WTC11 (cell line): ENCODE measurements at regions not wholly inside any gene's neighbourhood (a gene's known extent, or its start where the extent isn't known, plus 50 kb on each side); places are given as distances from the start of the nearest gene placed in this dataset.

Experiments used
- ATAC-seq: fragments of 200-7000 bp; cut with Tn5 transposase; 2 replicates; pipeline ENCODE4 v1.10.0; 2021; ENCODE audit warnings: mild to moderate bottlenecking, moderate library complexity
- CTCF ChIA-PET: fragments of 300-600 bp; sonication (Branson Sonifier 250); formaldehyde crosslinking; loops from one replicate; lab custom pipeline; 2021; ENCODE audit warnings: antibody characterized with exemption; lab: Charles Lee
- POLR2A ChIA-PET: fragments of 350-600 bp; sonication (Branson Sonifier 250); formaldehyde crosslinking; loops from one replicate; lab custom pipeline; 2021; ENCODE audit warnings: antibody characterized with exemption; lab: Charles Lee
- DNase-seq: peaks from one replicate; pipeline ENCODE4 v3.0.0; 2021; ENCODE audit warnings: low spot score
- H3K27ac Mint-ChIP-seq: 2 replicates; pipeline ENCODE4 v1.8.0; 2021; ENCODE audit warnings: mixed read lengths
- H3K27me3 Mint-ChIP-seq: 2 replicates; pipeline ENCODE4 v1.8.0; 2021; ENCODE audit warnings: low read depth, mild to moderate bottlenecking, moderate library complexity, mixed read lengths
- H3K36me3 Mint-ChIP-seq: 2 replicates; pipeline ENCODE4 v1.8.0; 2021; ENCODE audit warnings: mixed read lengths
- H3K4me1 Mint-ChIP-seq: 2 replicates; pipeline ENCODE4 v1.8.0; 2022; ENCODE audit warnings: mixed read lengths
- H3K4me3 Mint-ChIP-seq: 2 replicates; pipeline ENCODE4 v1.8.0; 2021; ENCODE audit warnings: mild to moderate bottlenecking, moderate library complexity, mixed read lengths
- H3K9me3 Mint-ChIP-seq: 2 replicates; pipeline ENCODE4 v1.8.0; 2021; ENCODE audit warnings: mixed read lengths
- AR ChIP-seq: fragments of 250-450 bp; sonication (Bioruptor Pico); IDR thresholded peaks from 2 replicates; pipeline ENCODE4 v1.9.0; 2021; ENCODE audit warnings: mild to moderate bottlenecking
- ATF2 ChIP-seq: sonication (generic); formaldehyde crosslinking; IDR thresholded peaks from 2 replicates; pipeline ENCODE4 v1.8.1; 2022; ENCODE audit warnings: low read depth, missing genetic modification reagents, borderline replicate concordance
- CREB1 ChIP-seq: sonication (generic); formaldehyde crosslinking; IDR thresholded peaks from 2 replicates; pipeline ENCODE4 v1.8.0; 2023; ENCODE audit warnings: mild to moderate bottlenecking, missing genetic modification reagents
- CREM ChIP-seq: sonication (generic); formaldehyde crosslinking; IDR thresholded peaks from 2 replicates; pipeline ENCODE4 v1.8.1; 2022; ENCODE audit warnings: mild to moderate bottlenecking, missing genetic modification reagents, moderate library complexity
- CTCF ChIP-seq: fragments of 200-600 bp; IDR thresholded peaks from 2 replicates; pipeline ENCODE4 v1.8.0; 2022; ENCODE audit warnings: antibody characterized with exemption
- EMX1 ChIP-seq: fragments of 250-450 bp; sonication (Bioruptor Pico); IDR thresholded peaks from 2 replicates; pipeline ENCODE4 v1.8.0; 2021; ENCODE audit warnings: mild to moderate bottlenecking
- GABPB1 ChIP-seq: sonication (generic); formaldehyde crosslinking; IDR thresholded peaks from 2 replicates; pipeline ENCODE4 v1.8.1; 2023; ENCODE audit warnings: mild to moderate bottlenecking, missing genetic modification reagents
- GTF2I ChIP-seq: fragments of 250-450 bp; sonication (Bioruptor Pico); conservative IDR thresholded peaks from 2 replicates; pipeline ENCODE4 v1.4.0; 2021; ENCODE audit warnings: mild to moderate bottlenecking
- HMGA2 ChIP-seq: fragments of 250-450 bp; sonication (Bioruptor Pico); IDR thresholded peaks from 2 replicates; pipeline ENCODE4 v1.4.0; 2021; ENCODE audit warnings: mild to moderate bottlenecking, moderate library complexity
- IRF2 ChIP-seq: sonication (generic); formaldehyde crosslinking; IDR thresholded peaks from 2 replicates; pipeline ENCODE4 v1.8.0; 2022; ENCODE audit warnings: low read depth, missing genetic modification reagents, borderline replicate concordance
- NFATC4 ChIP-seq: fragments of 250-450 bp; sonication (Bioruptor Pico); IDR thresholded peaks from 2 replicates; pipeline ENCODE4 v1.9.0; 2021; ENCODE audit warnings: mild to moderate bottlenecking
- NR1H2 ChIP-seq: sonication (generic); formaldehyde crosslinking; IDR thresholded peaks from 2 replicates; pipeline ENCODE4 v1.9.0; 2021; ENCODE audit warnings: mild to moderate bottlenecking, moderate library complexity, missing genetic modification reagents
- PRRX2 ChIP-seq: fragments of 250-450 bp; sonication (Bioruptor Pico); IDR thresholded peaks from 2 replicates; pipeline ENCODE4 v1.8.0; 2021; ENCODE audit warnings: mild to moderate bottlenecking
- RORB ChIP-seq: fragments of 250-450 bp; sonication (Bioruptor Pico); IDR thresholded peaks from 2 replicates; pipeline ENCODE4 v1.9.0; 2021; ENCODE audit warnings: mild to moderate bottlenecking
- SMAD3 ChIP-seq: sonication (generic); formaldehyde crosslinking; IDR thresholded peaks from 2 replicates; pipeline ENCODE4 v1.8.0; 2022; ENCODE audit warnings: missing genetic modification reagents, mild to moderate bottlenecking, borderline replicate concordance
- TEAD1 ChIP-seq: sonication (generic); formaldehyde crosslinking; IDR thresholded peaks from 2 replicates; pipeline ENCODE4 v1.8.0; 2022; ENCODE audit warnings: mild to moderate bottlenecking, missing genetic modification reagents
- ZBTB43 ChIP-seq: sonication (generic); formaldehyde crosslinking; IDR thresholded peaks from 2 replicates; pipeline ENCODE4 v1.8.1; 2023; ENCODE audit warnings: mild to moderate bottlenecking, missing genetic modification reagents
- ZNF317 ChIP-seq: sonication (generic); formaldehyde crosslinking; IDR thresholded peaks from 2 replicates; pipeline ENCODE4 v1.8.1; 2023; ENCODE audit warnings: low read depth, mild to moderate bottlenecking, moderate library complexity, missing genetic modification reagents, borderline replicate concordance
- ZNF423 ChIP-seq: fragments of 250-450 bp; sonication (Bioruptor Pico); IDR thresholded peaks from 2 replicates; pipeline ENCODE4 v2.1.2; 2022; ENCODE audit warnings: mild to moderate bottlenecking, moderate library complexity
- TF ChIP-seq, protein P1 (sequence below): sonication (generic); formaldehyde crosslinking; IDR thresholded peaks from 2 replicates; pipeline ENCODE4 v1.8.1; 2023; ENCODE audit warnings: mild to moderate bottlenecking, missing genetic modification reagents, moderate library complexity
- TF ChIP-seq, protein P2 (sequence below): sonication (generic); formaldehyde crosslinking; IDR thresholded peaks from 2 replicates; pipeline ENCODE4 v1.8.1; 2023; ENCODE audit warnings: mild to moderate bottlenecking, moderate library complexity, missing genetic modification reagents
- TF ChIP-seq, protein P3 (sequence below): sonication (generic); formaldehyde crosslinking; IDR thresholded peaks from 2 replicates; pipeline ENCODE4 v1.8.0; 2022; ENCODE audit warnings: mild to moderate bottlenecking, missing genetic modification reagents
- TF ChIP-seq, protein P4 (sequence below): sonication (generic); formaldehyde crosslinking; IDR thresholded peaks from 2 replicates; pipeline ENCODE4 v1.8.1; 2022; ENCODE audit warnings: mild to moderate bottlenecking, missing genetic modification reagents, moderate library complexity, borderline replicate concordance

DNA sequence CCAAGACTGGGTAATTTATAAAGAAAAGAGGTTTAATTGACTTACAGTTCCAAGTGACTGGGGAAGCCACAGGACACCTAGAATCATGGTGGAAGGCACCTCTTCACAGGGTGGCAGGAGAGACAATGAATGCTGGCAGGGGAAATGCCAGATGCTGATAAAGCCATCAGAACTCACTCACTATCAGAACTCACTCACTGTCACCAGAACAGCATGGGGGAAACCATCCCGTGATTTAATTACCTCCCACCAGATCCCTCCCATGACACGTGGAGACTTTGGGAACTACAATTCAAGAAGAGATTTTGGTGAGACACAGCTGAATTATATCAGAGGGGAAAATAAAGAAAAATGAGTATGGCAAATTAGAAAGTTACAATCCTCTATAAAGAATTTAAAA is 310.9 kb downstream of the BCHE start (continued):
- no peak for TF ChIP-seq CTCF
- no peak for TF ChIP-seq ATF2 (CRISPR knock-in tag)
- TF ChIP-seq IRF2 (CRISPR knock-in tag), result no peak
- no peak for TF ChIP-seq ZNF423
- no peak for TF ChIP-seq CREB1 (CRISPR knock-in tag)
- TF ChIP-seq NFATC4 (CRISPR knock-in tag), result no peak
- no peak for TF ChIP-seq CREM
- no peak for TF ChIP-seq ZBTB43 (CRISPR knock-in tag)

GRCh38 chr3:165523801-165524200 is 313.4 kb downstream of the BCHE start:
- H3K36me3 Mint-ChIP-seq, result no peaks in the 10 kb centered on the region
- H3K27me3 Mint-ChIP-seq, result no peaks in the 10 kb centered on the region
- CTCF ChIA-PET, result no interaction called here
- 0 out of 2 replicates have a peak, but pooled peaks cover 3% of the 10 kb centered on the region for H3K4me1 Mint-ChIP-seq
- H3K9me3 Mint-ChIP-seq, result no peaks in the 10 kb centered on the region
- ATAC-seq (no peak), DNase-seq (no peak)
- no peak overlapping the region for H3K27ac Mint-ChIP-seq
- POLR2A ChIA-PET, result no interaction called here
- H3K4me3 Mint-ChIP-seq, result no peak overlapping the region
- TF ChIP-seq EMX1 (CRISPR knock-in tag) (no peak), HMGA2 (CRISPR knock-in tag) (no peak), GABPB1 (CRISPR knock-in tag) (no peak), PRRX2 (CRISPR knock-in tag) (no peak), AR (CRISPR knock-in tag) (no peak), SMAD3 (CRISPR knock-in tag) (no peak), TEAD1 (CRISPR knock-in tag) (no peak), ZNF317 (CRISPR knock-in tag) (no peak), RORB (CRISPR knock-in tag) (no peak), NR1H2 (CRISPR knock-in tag) (no peak), GTF2I (no peak)
- TF ChIP-seq, protein P1, sequence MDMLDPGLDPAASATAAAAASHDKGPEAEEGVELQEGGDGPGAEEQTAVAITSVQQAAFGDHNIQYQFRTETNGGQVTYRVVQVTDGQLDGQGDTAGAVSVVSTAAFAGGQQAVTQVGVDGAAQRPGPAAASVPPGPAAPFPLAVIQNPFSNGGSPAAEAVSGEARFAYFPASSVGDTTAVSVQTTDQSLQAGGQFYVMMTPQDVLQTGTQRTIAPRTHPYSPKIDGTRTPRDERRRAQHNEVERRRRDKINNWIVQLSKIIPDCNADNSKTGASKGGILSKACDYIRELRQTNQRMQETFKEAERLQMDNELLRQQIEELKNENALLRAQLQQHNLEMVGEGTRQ (CRISPR knock-in tag), result no peak
- TF ChIP-seq, protein P2, sequence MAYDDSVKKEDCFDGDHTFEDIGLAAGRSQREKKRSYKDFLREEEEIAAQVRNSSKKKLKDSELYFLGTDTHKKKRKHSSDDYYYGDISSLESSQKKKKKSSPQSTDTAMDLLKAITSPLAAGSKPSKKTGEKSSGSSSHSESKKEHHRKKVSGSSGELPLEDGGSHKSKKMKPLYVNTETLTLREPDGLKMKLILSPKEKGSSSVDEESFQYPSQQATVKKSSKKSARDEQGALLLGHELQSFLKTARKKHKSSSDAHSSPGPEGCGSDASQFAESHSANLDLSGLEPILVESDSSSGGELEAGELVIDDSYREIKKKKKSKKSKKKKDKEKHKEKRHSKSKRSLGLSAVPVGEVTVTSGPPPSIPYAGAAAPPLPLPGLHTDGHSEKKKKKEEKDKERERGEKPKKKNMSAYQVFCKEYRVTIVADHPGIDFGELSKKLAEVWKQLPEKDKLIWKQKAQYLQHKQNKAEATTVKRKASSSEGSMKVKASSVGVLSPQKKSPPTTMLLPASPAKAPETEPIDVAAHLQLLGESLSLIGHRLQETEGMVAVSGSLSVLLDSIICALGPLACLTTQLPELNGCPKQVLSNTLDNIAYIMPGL, result no peak
- TF ChIP-seq, protein P3, sequence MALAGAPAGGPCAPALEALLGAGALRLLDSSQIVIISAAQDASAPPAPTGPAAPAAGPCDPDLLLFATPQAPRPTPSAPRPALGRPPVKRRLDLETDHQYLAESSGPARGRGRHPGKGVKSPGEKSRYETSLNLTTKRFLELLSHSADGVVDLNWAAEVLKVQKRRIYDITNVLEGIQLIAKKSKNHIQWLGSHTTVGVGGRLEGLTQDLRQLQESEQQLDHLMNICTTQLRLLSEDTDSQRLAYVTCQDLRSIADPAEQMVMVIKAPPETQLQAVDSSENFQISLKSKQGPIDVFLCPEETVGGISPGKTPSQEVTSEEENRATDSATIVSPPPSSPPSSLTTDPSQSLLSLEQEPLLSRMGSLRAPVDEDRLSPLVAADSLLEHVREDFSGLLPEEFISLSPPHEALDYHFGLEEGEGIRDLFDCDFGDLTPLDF (CRISPR knock-in tag), result no peak
- TF ChIP-seq, protein P4, sequence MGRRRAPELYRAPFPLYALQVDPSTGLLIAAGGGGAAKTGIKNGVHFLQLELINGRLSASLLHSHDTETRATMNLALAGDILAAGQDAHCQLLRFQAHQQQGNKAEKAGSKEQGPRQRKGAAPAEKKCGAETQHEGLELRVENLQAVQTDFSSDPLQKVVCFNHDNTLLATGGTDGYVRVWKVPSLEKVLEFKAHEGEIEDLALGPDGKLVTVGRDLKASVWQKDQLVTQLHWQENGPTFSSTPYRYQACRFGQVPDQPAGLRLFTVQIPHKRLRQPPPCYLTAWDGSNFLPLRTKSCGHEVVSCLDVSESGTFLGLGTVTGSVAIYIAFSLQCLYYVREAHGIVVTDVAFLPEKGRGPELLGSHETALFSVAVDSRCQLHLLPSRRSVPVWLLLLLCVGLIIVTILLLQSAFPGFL (CRISPR knock-in tag), result no peak
